GM21423 (cell line): ENCODE measurements at regions not wholly inside any gene's neighbourhood (a gene's known extent, or its start where the extent isn't known, plus 50 kb on each side); places are given as distances from the start of the nearest gene placed in this dataset.
"Not testable (repeated sequence)": the region's sequence is repeated elsewhere in the genome, so short reads cannot be mapped to it uniquely, and the experiment has no call there.

Experiments
- ATAC-seq: cut with Tn5 transposase; IDR thresholded peaks from one replicate; pipeline ENCODE4 v1.9.1; 2021; ENCODE audit warnings: mild to moderate bottlenecking, moderate library complexity; ENCODE audit not compliant: unreplicated experiment

GRCh38 chr16:29190553-29191431 is 205.9 kb downstream of the LAT start:
- ATAC-seq: not testable (repeated sequence)

GRCh38 chr16:29188806-29189205 is 204.0 kb downstream of the LAT start:
- not testable (repeated sequence) for ATAC-seq

GRCh38 chr16:29186306-29187220 is 201.7 kb downstream of the LAT start:
- ATAC-seq: not testable (repeated sequence)

- not testable (repeated sequence) for ATAC-seq
Observed at GRCh38 chr16:29185872-29186271, 201.0 kb downstream of the LAT start.

- not testable (repeated sequence) for ATAC-seq
Observed at GRCh38 chr16:29184738-29185438, 200.0 kb downstream of the LAT start.

- ATAC-seq: not testable (repeated sequence)
Observed at GRCh38 chr16:29182940-29183868, 198.4 kb downstream of the LAT start.

- ATAC-seq: no peak
Observed at GRCh38 chr16:29182501-29182900, 197.6 kb downstream of the LAT start.

GRCh38 chr16:29181921-29182411 is 197.1 kb downstream of the LAT start:
- ATAC-seq: not testable (repeated sequence)

- ATAC-seq: not testable (repeated sequence)
Observed at GRCh38 chr16:29181254-29181780, 196.5 kb downstream of the LAT start.

- ATAC-seq: not testable (repeated sequence)
Observed at GRCh38 chr16:29180206-29180600, 195.4 kb downstream of the LAT start.

GRCh38 chr16:29179401-29180205 is 194.8 kb downstream of the LAT start:
- not testable (repeated sequence) for ATAC-seq

- ATAC-seq: not testable (repeated sequence)
Observed at GRCh38 chr16:29177888-29178726, 193.3 kb downstream of the LAT start.

- not testable (repeated sequence) for ATAC-seq
Observed at GRCh38 chr16:29177203-29177887, 192.5 kb downstream of the LAT start.

- ATAC-seq: not testable (repeated sequence)
Observed at GRCh38 chr16:29176822-29177202, 192.0 kb downstream of the LAT start.

GRCh38 chr16:29176154-29176470 is 191.3 kb downstream of the LAT start:
- not testable (repeated sequence) for ATAC-seq

- not testable (repeated sequence) for ATAC-seq
Observed at GRCh38 chr16:29175411-29176153, 190.7 kb downstream of the LAT start.
